HL-60 (cell line): ENCODE measurements at regions not wholly inside any gene's neighbourhood (a gene's known extent, or its start where the extent isn't known, plus 50 kb on each side); places are given as distances from the start of the nearest gene placed in this dataset.

ENCODE experiments used
- DNase-seq, 2 experiments: peaks; one replicate each; pipeline ENCODE4 v3.0.0-alpha.2; 2010 to 2020; ENCODE audit warnings: low read depth in 1 of 2, low spot score in 1 of 2
- H3K27ac ChIP-seq: fragments of 250-450 bp; sonication (Bioruptor Pico); replicated peaks from 2 replicates; pipeline ENCODE4 v1.5.1; 2020; ENCODE audit warnings: mild to moderate bottlenecking, moderate library complexity
- H3K27me3 ChIP-seq: fragments of 250-450 bp; sonication (Bioruptor Pico); 2 replicates; pipeline ENCODE4 v1.5.1; 2021; ENCODE audit warnings: mild to moderate bottlenecking, moderate library complexity; ENCODE audit not compliant: insufficient read depth, poor library complexity, severe bottlenecking
- H3K4me3 ChIP-seq: replicated peaks from 2 replicates; pipeline ENCODE4 v1.5.1; 2011; ENCODE audit warnings: mild to moderate bottlenecking, control low read depth, low read length; ENCODE audit not compliant: insufficient read depth
- GABPA ChIP-seq: IDR thresholded peaks from 2 replicates; pipeline ENCODE4 v1.6.1; 2012; ENCODE audit warnings: low read depth
- POLR2AphosphoS5 ChIP-seq: IDR thresholded peaks from 2 replicates; pipeline ENCODE4 v1.6.1; 2012; ENCODE audit warnings: low read depth
- SPI1 ChIP-seq: IDR thresholded peaks from 2 replicates; pipeline ENCODE4 v1.6.1; 2012; ENCODE audit warnings: low read depth, mild to moderate bottlenecking, borderline replicate concordance
- TF ChIP-seq, protein P1 (sequence below): IDR thresholded peaks from 2 replicates; pipeline ENCODE4 v1.6.1; 2012; ENCODE audit warnings: low read depth; ENCODE audit not compliant: insufficient replicate concordance
- TF ChIP-seq, protein P2 (sequence below): IDR thresholded peaks from one replicate; pipeline ENCODE4 v1.5.1; 2011; ENCODE audit warnings: low read length, control low read depth, inconsistent platforms; ENCODE audit not compliant: insufficient read depth

DNA sequence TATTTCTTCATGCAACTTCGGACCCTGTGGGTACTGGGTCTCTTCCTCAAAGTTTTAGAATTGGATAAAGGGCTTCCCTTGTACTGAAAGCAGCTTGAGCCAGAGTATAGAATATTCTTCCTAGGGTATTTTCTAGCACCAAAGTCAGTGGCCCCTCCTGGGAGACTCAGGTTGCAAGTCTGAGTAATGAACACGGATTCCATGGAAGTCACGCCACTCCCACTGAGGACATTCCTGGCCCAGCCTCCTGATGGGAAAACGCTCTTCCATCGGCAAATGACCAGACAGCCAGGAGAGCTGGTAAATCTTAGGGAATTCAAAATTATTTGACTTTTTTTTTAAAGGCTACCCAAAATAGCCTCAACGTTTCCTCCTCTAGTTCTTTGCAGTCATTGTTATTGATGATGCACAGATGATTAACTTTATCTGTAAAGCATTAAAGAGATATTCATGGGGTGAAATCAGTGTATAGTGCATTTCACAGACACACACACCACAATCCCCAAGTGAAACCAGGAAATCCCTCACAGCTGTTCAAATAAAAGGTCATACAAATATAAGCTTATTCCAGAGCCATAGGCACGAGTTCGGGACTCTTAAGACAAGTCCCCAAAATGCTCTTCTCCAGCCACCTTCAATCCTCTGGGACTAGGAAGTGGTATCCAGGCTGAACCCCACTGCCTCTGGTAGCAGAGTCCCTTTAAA is 248.8 kb downstream of the SOD2 start:
- H3K4me3 ChIP-seq = no peak overlapping the region
- no peak overlapping the region for H3K27ac ChIP-seq
- no peak for DNase-seq
- TF ChIP-seq, protein P1, sequence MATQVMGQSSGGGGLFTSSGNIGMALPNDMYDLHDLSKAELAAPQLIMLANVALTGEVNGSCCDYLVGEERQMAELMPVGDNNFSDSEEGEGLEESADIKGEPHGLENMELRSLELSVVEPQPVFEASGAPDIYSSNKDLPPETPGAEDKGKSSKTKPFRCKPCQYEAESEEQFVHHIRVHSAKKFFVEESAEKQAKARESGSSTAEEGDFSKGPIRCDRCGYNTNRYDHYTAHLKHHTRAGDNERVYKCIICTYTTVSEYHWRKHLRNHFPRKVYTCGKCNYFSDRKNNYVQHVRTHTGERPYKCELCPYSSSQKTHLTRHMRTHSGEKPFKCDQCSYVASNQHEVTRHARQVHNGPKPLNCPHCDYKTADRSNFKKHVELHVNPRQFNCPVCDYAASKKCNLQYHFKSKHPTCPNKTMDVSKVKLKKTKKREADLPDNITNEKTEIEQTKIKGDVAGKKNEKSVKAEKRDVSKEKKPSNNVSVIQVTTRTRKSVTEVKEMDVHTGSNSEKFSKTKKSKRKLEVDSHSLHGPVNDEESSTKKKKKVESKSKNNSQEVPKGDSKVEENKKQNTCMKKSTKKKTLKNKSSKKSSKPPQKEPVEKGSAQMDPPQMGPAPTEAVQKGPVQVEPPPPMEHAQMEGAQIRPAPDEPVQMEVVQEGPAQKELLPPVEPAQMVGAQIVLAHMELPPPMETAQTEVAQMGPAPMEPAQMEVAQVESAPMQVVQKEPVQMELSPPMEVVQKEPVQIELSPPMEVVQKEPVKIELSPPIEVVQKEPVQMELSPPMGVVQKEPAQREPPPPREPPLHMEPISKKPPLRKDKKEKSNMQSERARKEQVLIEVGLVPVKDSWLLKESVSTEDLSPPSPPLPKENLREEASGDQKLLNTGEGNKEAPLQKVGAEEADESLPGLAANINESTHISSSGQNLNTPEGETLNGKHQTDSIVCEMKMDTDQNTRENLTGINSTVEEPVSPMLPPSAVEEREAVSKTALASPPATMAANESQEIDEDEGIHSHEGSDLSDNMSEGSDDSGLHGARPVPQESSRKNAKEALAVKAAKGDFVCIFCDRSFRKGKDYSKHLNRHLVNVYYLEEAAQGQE = no peak
- no peak for TF ChIP-seq POLR2AphosphoS5
- TF ChIP-seq GABPA = no peak
- no peak for TF ChIP-seq SPI1
- TF ChIP-seq, protein P2, sequence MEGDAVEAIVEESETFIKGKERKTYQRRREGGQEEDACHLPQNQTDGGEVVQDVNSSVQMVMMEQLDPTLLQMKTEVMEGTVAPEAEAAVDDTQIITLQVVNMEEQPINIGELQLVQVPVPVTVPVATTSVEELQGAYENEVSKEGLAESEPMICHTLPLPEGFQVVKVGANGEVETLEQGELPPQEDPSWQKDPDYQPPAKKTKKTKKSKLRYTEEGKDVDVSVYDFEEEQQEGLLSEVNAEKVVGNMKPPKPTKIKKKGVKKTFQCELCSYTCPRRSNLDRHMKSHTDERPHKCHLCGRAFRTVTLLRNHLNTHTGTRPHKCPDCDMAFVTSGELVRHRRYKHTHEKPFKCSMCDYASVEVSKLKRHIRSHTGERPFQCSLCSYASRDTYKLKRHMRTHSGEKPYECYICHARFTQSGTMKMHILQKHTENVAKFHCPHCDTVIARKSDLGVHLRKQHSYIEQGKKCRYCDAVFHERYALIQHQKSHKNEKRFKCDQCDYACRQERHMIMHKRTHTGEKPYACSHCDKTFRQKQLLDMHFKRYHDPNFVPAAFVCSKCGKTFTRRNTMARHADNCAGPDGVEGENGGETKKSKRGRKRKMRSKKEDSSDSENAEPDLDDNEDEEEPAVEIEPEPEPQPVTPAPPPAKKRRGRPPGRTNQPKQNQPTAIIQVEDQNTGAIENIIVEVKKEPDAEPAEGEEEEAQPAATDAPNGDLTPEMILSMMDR = no peak
- peaks cover 3% of the 10 kb centered on the region for H3K27me3 ChIP-seq

DNA sequence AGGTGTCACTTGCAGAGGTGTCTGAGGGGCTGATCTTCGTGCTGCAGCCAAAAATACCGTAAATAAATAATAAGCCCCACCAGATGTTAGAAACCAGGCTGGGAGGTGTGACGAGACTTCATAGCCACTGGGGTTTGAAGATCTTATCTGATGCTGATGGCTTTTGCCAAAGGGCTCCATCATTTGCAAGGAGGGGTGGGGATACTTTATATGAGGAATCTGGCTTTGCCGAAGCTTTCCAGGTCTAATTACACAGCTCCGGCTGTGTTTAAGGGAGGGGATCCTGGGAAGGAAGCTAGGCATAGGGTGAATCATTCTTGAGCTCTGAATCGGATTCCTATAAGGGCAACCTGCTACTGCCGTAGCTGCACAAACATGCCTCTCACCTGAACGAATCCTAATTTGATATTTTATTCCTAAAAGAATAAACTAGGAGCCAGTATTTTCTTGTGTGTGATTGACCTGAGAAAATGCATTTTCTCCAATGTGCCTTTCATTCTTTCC is 249.6 kb downstream of the SOD2 start:
- no peak for DNase-seq
- no peak overlapping the region for H3K27ac ChIP-seq
- H3K27me3 ChIP-seq = peaks cover 3% of the 10 kb centered on the region
- no peak for TF ChIP-seq GABPA
- TF ChIP-seq, protein P2 = no peak
- TF ChIP-seq, protein P1 = no peak
- TF ChIP-seq SPI1 = no peak
- TF ChIP-seq POLR2AphosphoS5 = no peak
- H3K4me3 ChIP-seq = no peak overlapping the region

DNA sequence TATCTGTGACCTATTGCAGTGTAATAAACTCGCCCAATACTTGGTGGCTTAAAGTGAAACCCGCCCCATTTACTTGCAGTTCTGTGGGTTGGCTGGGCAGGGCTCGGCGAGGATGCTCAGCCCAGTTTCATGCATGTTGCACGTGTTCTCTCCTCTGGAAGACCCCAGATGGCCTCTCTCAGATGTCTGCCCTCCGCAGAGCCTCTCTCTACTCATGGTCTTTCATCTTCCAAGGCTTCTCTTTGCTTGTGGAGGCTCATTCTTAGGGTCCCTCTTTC is 251.4 kb downstream of the SOD2 start:
- Histone ChIP-seq H3K27ac (no peak overlapping the region), H3K27me3 (peaks cover 3% of the 10 kb centered on the region), H3K4me3 (no peak overlapping the region)
- no peak for DNase-seq
- TF ChIP-seq SPI1 = no peak
- TF ChIP-seq, protein P2 = no peak
- TF ChIP-seq, protein P1 = no peak
- no peak for TF ChIP-seq GABPA
- no peak for TF ChIP-seq POLR2AphosphoS5
